ENCODE measurements at regions not wholly inside any gene's neighbourhood (a gene's known extent, or its start where the extent isn't known, plus 50 kb on each side); places are given as distances from the start of the nearest gene placed in this dataset.
A peak's percentile ranks its signal among the peaks of the same experiment; 100 is the strongest.
"Not testable (repeated sequence)": the region's sequence is repeated elsewhere in the genome, so short reads cannot be mapped to it uniquely, and the experiment has no call there.

DNA sequence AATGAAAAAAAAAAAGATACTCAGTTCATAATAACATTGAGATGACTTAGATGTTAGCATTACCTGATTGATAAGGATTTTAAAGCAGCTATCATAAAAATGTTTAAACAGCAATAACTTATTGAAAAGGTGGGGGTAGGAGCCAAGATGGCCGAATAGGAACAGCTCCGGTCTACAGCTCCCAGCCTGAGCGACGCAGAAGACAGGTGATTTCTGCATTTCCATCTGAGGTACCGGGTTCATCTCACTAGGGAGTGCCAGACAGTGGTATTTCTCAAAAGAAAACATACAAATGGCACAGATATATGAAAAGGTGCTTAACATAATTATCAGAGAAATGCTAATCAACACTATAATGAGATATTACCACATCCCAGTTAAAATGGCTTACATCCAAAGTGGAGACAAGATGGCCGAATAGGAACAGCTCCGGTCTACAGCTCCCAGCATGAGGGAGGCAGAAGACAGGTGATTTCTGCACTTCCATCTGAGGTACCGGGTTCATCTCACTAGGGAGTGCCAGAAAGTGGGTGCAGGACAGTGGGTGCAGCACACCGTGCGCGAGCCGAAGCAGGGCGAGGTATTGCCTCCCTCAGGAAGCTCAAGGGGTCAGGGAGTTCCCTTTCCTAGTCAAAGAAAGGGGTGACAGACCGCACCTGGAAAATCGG is 66.5 kb upstream of the FGF13 start:
- H4K20me1 ChIP-seq (replicated peaks; ENCODE audit: control insufficient read depth, insufficient read depth, low read length); H3K27me3 ChIP-seq (ENCODE audit: control insufficient read depth in 2 of 2, insufficient read depth in 2 of 2, low read length in 2 of 2); H3K4me1 ChIP-seq (replicated peaks in 1 of 2; ENCODE audit: control insufficient read depth in 2 of 2, insufficient read depth in 2 of 2, low read length in 2 of 2); CTCF ChIA-PET (ENCODE audit: low intra/inter-chr PET ratio); H3K36me3 ChIP-seq (ENCODE audit: control insufficient read depth, insufficient read depth, low read length); in situ Hi-C loops (cut with MboI); H3K9me3 ChIP-seq (replicated peaks; ENCODE audit: control insufficient read depth, insufficient read depth, low read depth, low read length); H3K9me1 ChIP-seq (ENCODE audit: control insufficient read depth, insufficient read depth, low read length); FAIRE-seq; TF ChIP-seq NR2C2 (CRISPR knock-in tag; IDR thresholded peaks at IDR 0.05): not testable (repeated sequence)
- H3K4me2 ChIP-seq (ENCODE audit: insufficient read depth, low read length): peak overlapping the region; percentile 76
- BruUV-seq (replicated peaks): TSS peak; percentile 49
- peak; percentile 65 for ATAC-seq
- peak in 1 of 4 experiments; percentile 12 for DNase-seq (ENCODE audit: extremely low read depth in 1 of 4, low spot score in 3 of 4)
- POLR2A ChIA-PET: interaction anchor here (0.6 to 1.0 kb wide), 4 partner anchors 11 to 1056 kb away, joined by 3 to 5 read pairs (median 3); no protein-coding TSS in a partner anchor
- H3K79me2 ChIP-seq (ENCODE audit: control insufficient read depth, insufficient read depth, low read length): peaks cover 13% of the 10 kb centered on the region; the same call in 2 of the 3 replicates
- TF ChIP-seq NR2C2 (tag; IDR thresholded peaks at IDR 0.05): 0 out of 2 replicates have a peak, but pooled peaks have one; percentile 24
- TF ChIP-seq NFRKB (IDR thresholded peaks at IDR 0.05; ENCODE audit: low read depth): peak; percentile 75; the same call in 1 of the 2 replicates
- 0 out of 2 replicates have a peak, but pooled peaks have one; percentile 9 for TF ChIP-seq NFIC (IDR thresholded peaks at IDR 0.05)
- TF ChIP-seq, protein P1, sequence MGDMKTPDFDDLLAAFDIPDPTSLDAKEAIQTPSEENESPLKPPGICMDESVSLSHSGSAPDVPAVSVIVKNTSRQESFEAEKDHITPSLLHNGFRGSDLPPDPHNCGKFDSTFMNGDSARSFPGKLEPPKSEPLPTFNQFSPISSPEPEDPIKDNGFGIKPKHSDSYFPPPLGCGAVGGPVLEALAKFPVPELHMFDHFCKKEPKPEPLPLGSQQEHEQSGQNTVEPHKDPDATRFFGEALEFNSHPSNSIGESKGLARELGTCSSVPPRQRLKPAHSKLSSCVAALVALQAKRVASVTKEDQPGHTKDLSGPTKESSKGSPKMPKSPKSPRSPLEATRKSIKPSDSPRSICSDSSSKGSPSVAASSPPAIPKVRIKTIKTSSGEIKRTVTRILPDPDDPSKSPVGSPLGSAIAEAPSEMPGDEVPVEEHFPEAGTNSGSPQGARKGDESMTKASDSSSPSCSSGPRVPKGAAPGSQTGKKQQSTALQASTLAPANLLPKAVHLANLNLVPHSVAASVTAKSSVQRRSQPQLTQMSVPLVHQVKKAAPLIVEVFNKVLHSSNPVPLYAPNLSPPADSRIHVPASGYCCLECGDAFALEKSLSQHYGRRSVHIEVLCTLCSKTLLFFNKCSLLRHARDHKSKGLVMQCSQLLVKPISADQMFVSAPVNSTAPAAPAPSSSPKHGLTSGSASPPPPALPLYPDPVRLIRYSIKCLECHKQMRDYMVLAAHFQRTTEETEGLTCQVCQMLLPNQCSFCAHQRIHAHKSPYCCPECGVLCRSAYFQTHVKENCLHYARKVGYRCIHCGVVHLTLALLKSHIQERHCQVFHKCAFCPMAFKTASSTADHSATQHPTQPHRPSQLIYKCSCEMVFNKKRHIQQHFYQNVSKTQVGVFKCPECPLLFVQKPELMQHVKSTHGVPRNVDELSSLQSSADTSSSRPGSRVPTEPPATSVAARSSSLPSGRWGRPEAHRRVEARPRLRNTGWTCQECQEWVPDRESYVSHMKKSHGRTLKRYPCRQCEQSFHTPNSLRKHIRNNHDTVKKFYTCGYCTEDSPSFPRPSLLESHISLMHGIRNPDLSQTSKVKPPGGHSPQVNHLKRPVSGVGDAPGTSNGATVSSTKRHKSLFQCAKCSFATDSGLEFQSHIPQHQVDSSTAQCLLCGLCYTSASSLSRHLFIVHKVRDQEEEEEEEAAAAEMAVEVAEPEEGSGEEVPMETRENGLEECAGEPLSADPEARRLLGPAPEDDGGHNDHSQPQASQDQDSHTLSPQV (IDR thresholded peaks at IDR 0.05): peak; percentile 40; the same call in 1 of the 2 replicates
- TF ChIP-seq YY1 (IDR thresholded peaks at IDR 0.05; ENCODE audit: borderline replicate concordance in 1 of 3, control insufficient read depth in 1 of 3, extremely low read depth in 1 of 3, insufficient read depth in 3 of 3, insufficient read length in 1 of 3, insufficient replicate concordance in 2 of 3, low read depth in 1 of 3, low read length in 2 of 3): peak in 1 of 3 experiments; percentile 65
- TF ChIP-seq TAF7 (tag; IDR thresholded peaks at IDR 0.05): peak; percentile 69
- H3K27ac ChIP-seq (ENCODE audit: extremely low read depth, low read depth, low read length): peak overlapping the region; percentile 71; the same call in 2 of the 3 replicates
- 33% methylated on average over 8 of the region's 15 CpGs for WGBS (ENCODE audit: insufficient coverage, low coverage, missing lambda C conversion rate)
- H3K9ac ChIP-seq (ENCODE audit: insufficient read depth in 1 of 2, low read depth in 2 of 2, low read length in 2 of 2): peak overlapping the region; percentile 64 to 76; a peak in 3 of 4 replicates
- intact Hi-C loops (cut with micrococcal nuclease): loop anchor here (5.0 to 10.0 kb wide), 4 partner anchors 207 to 779 kb away; no protein-coding TSS in a partner anchor
- H2AFZ ChIP-seq (ENCODE audit: low read depth, low read length): peak overlapping the region; percentile 86
- H3K4me3 ChIP-seq: peak overlapping the region; percentile 34
